GM21515 (cell line): ENCODE measurements at regions not wholly inside any gene's neighbourhood (a gene's known extent, or its start where the extent isn't known, plus 50 kb on each side); places are given as distances from the start of the nearest gene placed in this dataset.

ENCODE experiments used
- ATAC-seq: cut with Tn5 transposase; IDR thresholded peaks from one replicate; pipeline ENCODE4 v1.9.1; 2021; ENCODE audit not compliant: unreplicated experiment

- ATAC-seq, result no peak
Measured at GRCh38 chr1:208818770-208819445, 574.7 kb upstream of the PLXNA2 start.

GRCh38 chr1:208820580-208821212 lies 576.5 kb upstream of the PLXNA2 start:
- ATAC-seq, result no peak

- ATAC-seq, result no peak
Measured at GRCh38 chr1:208821939-208822338, 577.8 kb upstream of the PLXNA2 start.

- ATAC-seq, result no peak
Measured at GRCh38 chr1:208825300-208825699, 581.1 kb upstream of the PLXNA2 start.

GRCh38 chr1:208829595-208829994 lies 585.4 kb upstream of the PLXNA2 start:
- no peak for ATAC-seq

GRCh38 chr1:208834381-208835096 lies 590.4 kb upstream of the PLXNA2 start:
- no peak for ATAC-seq

- ATAC-seq, result no peak
Measured at GRCh38 chr1:208835097-208835463, 590.9 kb upstream of the PLXNA2 start.

GRCh38 chr1:208835781-208836180 lies 591.6 kb upstream of the PLXNA2 start:
- ATAC-seq, result no peak

GRCh38 chr1:208837242-208837641 lies 593.1 kb upstream of the PLXNA2 start:
- ATAC-seq, result no peak

- ATAC-seq, result no peak
Measured at GRCh38 chr1:208841436-208841835, 597.3 kb upstream of the PLXNA2 start.

- no peak for ATAC-seq
Measured at GRCh38 chr1:208842451-208842850, 598.3 kb upstream of the PLXNA2 start.

- no peak for ATAC-seq
Measured at GRCh38 chr1:208844158-208844557, 600.0 kb upstream of the PLXNA2 start.

GRCh38 chr1:208848854-208849253 lies 604.7 kb upstream of the PLXNA2 start:
- ATAC-seq, result no peak

GRCh38 chr1:208850442-208850841 lies 606.3 kb upstream of the PLXNA2 start:
- no peak for ATAC-seq

- ATAC-seq, result no peak
Measured at GRCh38 chr1:208851366-208851765, 607.2 kb upstream of the PLXNA2 start.

- ATAC-seq, result no peak
Measured at GRCh38 chr1:208852911-208853310, 608.7 kb upstream of the PLXNA2 start.

GRCh38 chr1:208855403-208855802 lies 611.2 kb upstream of the PLXNA2 start:
- peak; percentile 92 for ATAC-seq

- no peak for ATAC-seq
Measured at GRCh38 chr1:208857465-208857864, 613.3 kb upstream of the PLXNA2 start.

GRCh38 chr1:208858738-208859137 lies 614.6 kb upstream of the PLXNA2 start:
- no peak for ATAC-seq

- no peak for ATAC-seq
Measured at GRCh38 chr1:208864366-208864965, 620.3 kb upstream of the PLXNA2 start.

- no peak for ATAC-seq
Measured at GRCh38 chr1:208866386-208866955, 622.3 kb upstream of the PLXNA2 start.
